Coronary artery (tissue), 2 donors: ENCODE measurements at regions not wholly inside any gene's neighbourhood (a gene's known extent, or its start where the extent isn't known, plus 50 kb on each side); places are given as distances from the start of the nearest gene placed in this dataset.

ENCODE experiments used
- DNase-seq: peaks from one replicate; pipeline ENCODE4 v3.0.0-alpha.2; 2017; ENCODE audit warnings: low spot score
- H3K27ac ChIP-seq, 2 donors: fragments of 200-600 bp; sonication (generic); one replicate each; pipeline ENCODE4 v1.5.1; 2016 to 2019
- H3K4me3 ChIP-seq: fragments of 200-600 bp; sonication (generic); 2 replicates; pipeline ENCODE4 v1.5.1; 2016; ENCODE audit warnings: mild to moderate bottlenecking, moderate library complexity
- TF ChIP-seq, protein P1 (sequence below): fragments of 200-600 bp; sonication (generic); IDR thresholded peaks from one replicate; pipeline ENCODE4 v1.5.1; 2019; ENCODE audit warnings: antibody characterized with exemption

DNA sequence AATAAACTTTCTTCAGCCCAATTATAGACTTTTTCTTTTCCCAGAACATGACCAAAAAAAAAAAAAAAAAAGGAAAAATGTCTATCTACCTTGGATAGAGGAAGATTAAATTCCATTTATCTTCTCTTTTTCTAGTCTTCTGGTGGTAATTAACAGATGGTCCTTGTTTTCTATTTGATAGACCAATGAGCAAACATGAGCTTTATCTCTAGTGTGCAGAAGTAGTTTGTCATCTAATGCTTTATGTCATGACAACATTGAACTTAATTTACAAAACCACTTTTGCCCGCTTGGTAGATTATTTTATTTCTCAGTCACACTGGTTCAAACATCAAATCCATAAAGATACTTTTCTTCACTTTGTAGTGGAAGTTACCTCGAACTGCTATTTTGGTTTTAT is 69.5 kb upstream of the ELL2 start:
- TF ChIP-seq, protein P1, sequence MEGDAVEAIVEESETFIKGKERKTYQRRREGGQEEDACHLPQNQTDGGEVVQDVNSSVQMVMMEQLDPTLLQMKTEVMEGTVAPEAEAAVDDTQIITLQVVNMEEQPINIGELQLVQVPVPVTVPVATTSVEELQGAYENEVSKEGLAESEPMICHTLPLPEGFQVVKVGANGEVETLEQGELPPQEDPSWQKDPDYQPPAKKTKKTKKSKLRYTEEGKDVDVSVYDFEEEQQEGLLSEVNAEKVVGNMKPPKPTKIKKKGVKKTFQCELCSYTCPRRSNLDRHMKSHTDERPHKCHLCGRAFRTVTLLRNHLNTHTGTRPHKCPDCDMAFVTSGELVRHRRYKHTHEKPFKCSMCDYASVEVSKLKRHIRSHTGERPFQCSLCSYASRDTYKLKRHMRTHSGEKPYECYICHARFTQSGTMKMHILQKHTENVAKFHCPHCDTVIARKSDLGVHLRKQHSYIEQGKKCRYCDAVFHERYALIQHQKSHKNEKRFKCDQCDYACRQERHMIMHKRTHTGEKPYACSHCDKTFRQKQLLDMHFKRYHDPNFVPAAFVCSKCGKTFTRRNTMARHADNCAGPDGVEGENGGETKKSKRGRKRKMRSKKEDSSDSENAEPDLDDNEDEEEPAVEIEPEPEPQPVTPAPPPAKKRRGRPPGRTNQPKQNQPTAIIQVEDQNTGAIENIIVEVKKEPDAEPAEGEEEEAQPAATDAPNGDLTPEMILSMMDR, result no peak
- DNase-seq, result no peak
- H3K4me3 ChIP-seq, result no peak overlapping the region
- H3K27ac ChIP-seq, result no peak overlapping the region

DNA sequence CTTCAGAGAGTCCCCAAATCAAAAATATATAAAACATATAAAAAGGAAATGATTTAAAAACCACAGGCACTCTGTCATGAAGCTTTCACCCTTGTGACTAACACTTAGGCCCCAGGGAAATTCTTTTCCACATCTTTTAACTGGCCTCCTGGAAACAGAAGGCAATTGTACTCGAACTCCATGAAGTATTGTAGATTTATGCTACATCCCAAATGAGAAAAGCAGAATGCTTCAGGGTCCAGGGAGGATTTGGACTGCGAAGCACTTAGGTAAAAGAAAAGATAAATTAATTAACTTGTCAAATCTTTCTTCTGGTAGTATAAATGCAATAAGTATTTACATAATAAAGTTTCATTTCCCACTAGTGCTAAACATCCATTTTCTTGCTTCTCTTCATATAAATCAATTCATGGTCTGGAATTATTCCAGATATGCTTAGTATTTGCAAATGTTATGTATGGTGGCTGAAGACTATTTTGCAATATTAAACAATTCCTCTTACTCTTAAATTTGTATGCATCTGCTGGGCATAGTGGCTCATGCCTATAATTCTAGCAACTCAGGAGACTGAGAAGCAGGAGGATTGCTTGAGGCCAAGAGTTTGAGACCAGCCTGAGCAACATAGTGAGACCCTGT is 64.9 kb upstream of the ELL2 start:
- no peak overlapping the region for H3K27ac ChIP-seq
- TF ChIP-seq, protein P1, result no peak
- DNase-seq, result no peak
- H3K4me3 ChIP-seq, result no peak overlapping the region

DNA sequence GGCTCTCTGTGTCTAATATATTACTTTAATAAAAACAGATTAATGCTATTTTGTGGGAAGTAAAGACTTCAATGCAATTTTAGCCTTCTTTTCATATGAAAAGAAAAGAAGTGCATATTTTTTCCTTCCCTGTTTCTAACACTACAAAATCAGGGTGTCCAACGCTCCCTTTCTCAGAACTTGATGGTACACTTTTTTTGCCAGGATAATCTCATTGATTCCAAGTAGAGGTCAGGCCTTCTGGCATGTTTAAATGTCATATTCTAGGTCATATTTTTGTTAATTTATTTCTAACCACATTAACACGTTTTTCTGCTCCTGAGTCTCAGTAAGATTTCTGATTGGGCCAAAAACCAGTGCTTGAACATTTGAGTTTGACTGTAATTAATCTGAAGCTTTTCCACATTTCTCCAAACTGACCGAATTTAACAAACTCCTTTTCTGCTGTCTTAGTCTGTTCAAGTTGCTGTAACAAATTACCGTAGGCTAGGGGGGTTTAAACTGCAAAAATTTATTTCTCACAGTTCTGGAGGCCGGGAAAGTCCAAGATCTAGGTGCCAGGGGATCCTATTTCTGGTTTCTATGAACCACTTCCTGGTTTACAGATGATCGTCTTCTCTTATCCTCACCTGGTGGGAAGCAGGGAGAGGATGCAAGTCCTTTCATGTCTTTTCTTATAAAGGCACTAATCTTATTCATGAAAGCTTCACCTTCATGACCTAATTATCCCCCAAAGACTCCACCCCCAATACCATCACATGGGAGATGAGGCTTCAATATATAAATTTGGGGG is 63.2 kb upstream of the ELL2 start:
- TF ChIP-seq, protein P1, result no peak
- no peak overlapping the region for H3K4me3 ChIP-seq
- no peak overlapping the region for H3K27ac ChIP-seq
- DNase-seq, result no peak

DNA sequence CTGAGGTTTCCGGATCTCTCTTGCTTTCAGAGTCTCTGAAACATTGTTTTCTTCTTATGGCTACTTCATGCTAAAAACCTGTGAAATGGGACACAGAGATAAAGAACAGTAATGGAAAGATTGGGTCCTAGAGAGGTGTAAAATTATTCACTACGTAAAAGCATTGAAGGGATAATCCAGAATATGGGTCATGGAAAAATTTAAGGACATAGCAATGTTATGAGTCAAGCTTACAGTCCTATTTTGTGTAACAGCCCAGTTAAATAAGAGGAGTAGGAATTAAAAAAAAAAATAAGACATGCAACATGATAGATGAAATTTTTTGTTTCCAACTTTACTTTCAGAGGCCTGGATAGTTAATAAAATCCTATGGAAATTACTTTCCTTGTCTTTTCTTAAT is 61.9 kb upstream of the ELL2 start:
- TF ChIP-seq, protein P1, result no peak
- DNase-seq, result no peak
- H3K4me3 ChIP-seq, result no peak overlapping the region
- peak overlapping the region; percentile 35 to 37 for H3K27ac ChIP-seq

DNA sequence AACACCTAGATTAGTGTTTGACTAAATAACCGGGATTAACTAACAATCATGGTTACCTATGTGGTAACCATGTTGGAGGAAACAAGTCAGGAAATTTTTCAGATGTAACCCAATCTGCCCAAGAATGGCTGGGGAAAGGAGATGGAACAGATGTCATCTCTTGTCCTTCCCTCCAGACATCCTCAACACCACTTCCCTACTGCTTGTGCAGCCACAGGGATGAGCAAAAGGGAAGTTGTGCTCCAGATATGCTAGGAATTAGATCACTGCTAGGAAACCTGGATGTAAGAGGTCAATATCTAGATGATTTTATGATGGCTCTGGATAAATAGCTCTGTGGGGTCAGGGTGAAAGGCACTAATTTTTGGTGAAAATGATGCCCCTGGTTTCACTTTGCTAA is 61.3 kb upstream of the ELL2 start:
- Histone ChIP-seq H3K27ac (peak overlapping the region; percentile 35 to 37), H3K4me3 (no peak overlapping the region)
- TF ChIP-seq, protein P1, result no peak
- no peak for DNase-seq

DNA sequence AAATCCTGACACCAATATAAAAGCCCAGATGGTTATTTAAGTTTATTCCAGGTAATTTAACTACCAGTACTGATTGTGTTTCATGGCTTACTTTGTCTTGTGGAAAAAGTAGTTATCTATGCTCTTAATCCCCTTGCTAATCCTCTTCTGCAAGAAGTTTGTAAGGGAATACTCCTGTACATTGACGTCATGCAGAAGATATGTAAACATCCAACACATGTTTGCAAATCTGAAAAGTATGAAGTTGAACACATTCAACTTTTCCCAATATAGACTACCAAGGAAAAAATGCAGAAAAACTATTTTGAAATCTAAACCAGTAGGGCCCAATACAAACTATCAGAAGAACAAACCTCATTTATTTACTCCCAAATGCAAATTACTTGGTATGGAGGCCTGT is 56.3 kb upstream of the ELL2 start:
- DNase-seq, result no peak
- TF ChIP-seq, protein P1, result no peak
- peak overlapping the region in 1 of 2 donors; percentile 34 for H3K27ac ChIP-seq
- no peak overlapping the region for H3K4me3 ChIP-seq

DNA sequence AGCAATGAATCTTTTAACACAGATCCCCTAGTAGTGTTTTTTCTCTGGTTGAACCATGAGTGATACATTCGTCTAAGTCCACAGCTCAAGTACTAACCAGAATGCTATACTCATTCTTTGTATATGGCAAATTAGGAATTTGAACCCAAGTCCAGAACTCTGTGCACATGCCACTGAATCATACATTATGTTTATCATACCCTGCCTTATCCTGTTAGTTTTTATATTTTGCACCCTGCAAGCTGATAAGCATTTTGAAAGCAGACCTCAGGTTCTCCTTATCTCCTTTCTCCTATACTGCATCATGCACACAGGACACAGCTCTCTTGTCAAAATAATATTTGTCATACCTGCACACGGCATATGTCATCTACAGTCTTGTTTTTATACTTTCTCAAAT is 54.6 kb upstream of the ELL2 start:
- Histone ChIP-seq H3K4me3 (no peak overlapping the region), H3K27ac (no peak overlapping the region)
- no peak for DNase-seq
- TF ChIP-seq, protein P1, result no peak
